BE2C (cell line): ENCODE measurements at regions not wholly inside any gene's neighbourhood (a gene's known extent, or its start where the extent isn't known, plus 50 kb on each side); places are given as distances from the start of the nearest gene placed in this dataset.
A peak's percentile ranks its signal among the peaks of the same experiment; 100 is the strongest.

Source experiments
- DNase-seq: peaks from one replicate; pipeline ENCODE4 v3.0.0-alpha.2; 2020
- H3K27me3 ChIP-seq: fragments of 250-450 bp; sonication (Bioruptor Pico); 2 replicates; pipeline ENCODE4 v1.5.1; 2020; ENCODE audit warnings: mild to moderate bottlenecking
- H3K36me3 ChIP-seq: fragments of 250-450 bp; sonication (Bioruptor Pico); 2 replicates; pipeline ENCODE4 v1.5.1; 2020; ENCODE audit warnings: mild to moderate bottlenecking
- H3K4me1 ChIP-seq: fragments of 250-450 bp; sonication (Bioruptor Pico); 2 replicates; pipeline ENCODE4 v1.5.1; 2020
- H3K4me3 ChIP-seq: 2 replicates; pipeline ENCODE4 v1.5.1; 2011; ENCODE audit warnings: low read depth, low read length
- H3K9me3 ChIP-seq: fragments of 250-450 bp; sonication (Bioruptor Pico); 2 replicates; pipeline ENCODE4 v1.5.1; 2020
- TF ChIP-seq, protein P1 (sequence below): IDR thresholded peaks from 2 replicates; pipeline ENCODE4 v1.5.1; 2012; ENCODE audit warnings: mild to moderate bottlenecking, low read depth, low read length

DNA sequence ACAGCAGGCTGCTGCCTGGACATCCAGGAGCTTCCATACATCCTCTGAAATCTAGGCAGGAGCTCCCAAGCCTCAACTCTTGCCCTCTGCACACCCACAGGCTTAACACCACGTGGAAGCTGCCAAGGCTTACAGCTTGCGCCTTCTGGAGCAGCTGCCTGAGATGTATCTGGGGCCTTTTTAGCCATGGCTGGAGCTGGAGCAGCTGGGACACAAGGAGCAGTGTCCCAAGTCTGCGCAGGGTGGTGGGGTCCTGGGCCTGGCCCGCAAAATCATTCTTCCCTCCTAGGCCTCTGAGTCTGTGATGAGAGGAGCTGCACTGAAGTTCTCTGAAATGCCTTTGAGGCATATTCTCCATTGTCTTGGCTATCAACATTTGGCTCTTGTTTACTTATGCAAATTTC, 255.0 kb downstream of the DLL1 start:
- TF ChIP-seq, protein P1, sequence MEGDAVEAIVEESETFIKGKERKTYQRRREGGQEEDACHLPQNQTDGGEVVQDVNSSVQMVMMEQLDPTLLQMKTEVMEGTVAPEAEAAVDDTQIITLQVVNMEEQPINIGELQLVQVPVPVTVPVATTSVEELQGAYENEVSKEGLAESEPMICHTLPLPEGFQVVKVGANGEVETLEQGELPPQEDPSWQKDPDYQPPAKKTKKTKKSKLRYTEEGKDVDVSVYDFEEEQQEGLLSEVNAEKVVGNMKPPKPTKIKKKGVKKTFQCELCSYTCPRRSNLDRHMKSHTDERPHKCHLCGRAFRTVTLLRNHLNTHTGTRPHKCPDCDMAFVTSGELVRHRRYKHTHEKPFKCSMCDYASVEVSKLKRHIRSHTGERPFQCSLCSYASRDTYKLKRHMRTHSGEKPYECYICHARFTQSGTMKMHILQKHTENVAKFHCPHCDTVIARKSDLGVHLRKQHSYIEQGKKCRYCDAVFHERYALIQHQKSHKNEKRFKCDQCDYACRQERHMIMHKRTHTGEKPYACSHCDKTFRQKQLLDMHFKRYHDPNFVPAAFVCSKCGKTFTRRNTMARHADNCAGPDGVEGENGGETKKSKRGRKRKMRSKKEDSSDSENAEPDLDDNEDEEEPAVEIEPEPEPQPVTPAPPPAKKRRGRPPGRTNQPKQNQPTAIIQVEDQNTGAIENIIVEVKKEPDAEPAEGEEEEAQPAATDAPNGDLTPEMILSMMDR = no peak
- H3K4me1 ChIP-seq = no peaks in the 10 kb centered on the region
- no peaks in the 10 kb centered on the region for H3K36me3 ChIP-seq
- H3K27me3 ChIP-seq = no peaks in the 10 kb centered on the region
- H3K9me3 ChIP-seq = no peaks in the 10 kb centered on the region
- no peak overlapping the region for H3K4me3 ChIP-seq
- DNase-seq = no peak

DNA sequence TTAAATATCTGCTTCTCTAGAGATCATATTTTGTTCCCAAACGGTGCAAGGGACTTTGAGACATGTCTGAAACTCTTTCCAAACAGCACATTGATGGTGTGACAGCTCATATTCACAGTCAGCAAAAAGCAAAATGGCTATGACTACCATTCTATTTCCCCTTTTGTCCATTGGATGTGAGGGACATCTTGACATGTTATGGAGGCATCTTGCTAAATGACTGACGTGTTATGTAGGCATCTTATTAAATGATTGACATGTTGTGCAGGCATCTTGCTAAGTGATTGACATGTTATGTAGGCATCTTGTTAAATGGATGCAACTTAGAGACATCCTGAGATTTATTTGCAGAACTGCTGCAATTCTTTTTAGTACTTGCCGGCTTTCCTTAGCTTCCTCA, 255.8 kb downstream of the DLL1 start:
- no peaks in the 10 kb centered on the region for H3K36me3 ChIP-seq
- H3K4me3 ChIP-seq = no peak overlapping the region
- DNase-seq = no peak
- H3K9me3 ChIP-seq = no peaks in the 10 kb centered on the region
- no peaks in the 10 kb centered on the region for H3K4me1 ChIP-seq
- no peaks in the 10 kb centered on the region for H3K27me3 ChIP-seq
- TF ChIP-seq, protein P1 = no peak

DNA sequence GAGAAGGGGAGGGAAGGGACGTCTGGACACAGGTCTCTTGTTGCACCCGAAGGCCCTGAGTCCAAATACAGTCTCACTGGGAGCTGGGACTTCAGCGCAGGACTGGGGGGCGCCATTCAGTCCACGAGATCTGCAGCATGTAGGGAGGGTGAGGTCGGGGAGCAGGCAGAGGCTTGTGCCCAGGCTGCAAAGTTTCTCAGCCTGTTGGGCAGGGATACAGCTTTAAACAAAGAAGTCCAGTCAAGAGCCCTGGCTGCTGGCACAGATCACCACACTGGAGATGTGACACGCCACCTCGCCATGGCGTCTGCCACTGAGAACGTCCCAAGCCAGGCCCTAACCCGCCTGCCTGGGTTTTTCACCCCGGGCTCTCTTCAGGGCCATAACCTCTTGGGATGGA, 256.6 kb downstream of the DLL1 start:
- no peaks in the 10 kb centered on the region for H3K36me3 ChIP-seq
- H3K9me3 ChIP-seq = no peaks in the 10 kb centered on the region
- TF ChIP-seq, protein P1 = no peak
- no peak overlapping the region for H3K4me3 ChIP-seq
- peak; percentile 0 for DNase-seq
- H3K4me1 ChIP-seq = no peaks in the 10 kb centered on the region
- no peaks in the 10 kb centered on the region for H3K27me3 ChIP-seq

DNA sequence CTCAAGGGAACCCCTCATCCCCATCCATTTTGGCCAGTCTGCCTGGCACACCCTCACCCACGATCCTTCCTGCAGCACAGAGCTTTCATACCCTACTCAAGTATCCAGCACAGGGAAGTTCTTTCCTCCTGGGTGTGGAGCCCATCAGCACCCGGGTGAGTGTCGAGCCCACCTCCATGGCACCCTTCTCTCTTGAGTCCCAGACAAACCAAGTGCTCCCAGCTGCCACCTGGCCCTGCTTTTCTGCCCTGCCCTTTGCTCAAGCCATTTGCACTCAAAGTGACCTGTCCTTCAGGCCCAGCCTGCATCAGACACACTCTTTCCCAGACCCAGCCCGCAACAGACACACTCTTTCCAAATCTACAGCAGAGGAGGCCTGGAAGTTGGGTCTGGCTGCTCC, 257.2 kb downstream of the DLL1 start:
- TF ChIP-seq, protein P1 = no peak
- H3K4me3 ChIP-seq = no peak overlapping the region
- H3K27me3 ChIP-seq = no peaks in the 10 kb centered on the region

DNA sequence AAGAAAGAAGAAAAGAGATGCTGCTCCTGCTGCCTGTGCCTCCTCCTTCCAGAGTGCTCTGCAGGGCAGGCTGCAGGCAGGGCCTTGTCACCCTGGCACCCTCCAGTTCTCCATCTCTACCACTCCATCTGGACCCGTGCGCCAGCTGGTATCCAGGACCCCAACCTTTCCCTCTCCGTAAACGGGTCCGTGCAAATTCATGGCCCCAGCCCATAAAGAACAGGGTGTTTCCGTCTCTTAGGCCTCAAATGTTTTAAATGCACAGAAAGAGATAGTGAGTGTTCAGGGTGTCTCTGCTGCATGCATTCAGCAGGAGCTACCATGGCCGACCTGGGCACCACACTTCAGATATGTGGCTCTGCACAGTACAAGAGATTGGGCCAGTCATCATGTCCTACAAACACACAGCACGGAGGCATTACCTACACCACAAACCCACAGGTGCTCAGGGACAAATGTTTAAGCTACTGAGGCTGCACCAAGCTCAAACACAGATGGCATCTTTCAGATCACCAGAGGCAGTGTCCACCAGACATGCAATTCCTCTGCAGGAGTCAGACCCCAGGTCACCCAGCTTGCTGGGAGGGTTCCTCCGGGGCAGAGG, 258.1 kb downstream of the DLL1 start:
- Histone ChIP-seq H3K27me3 (no peaks in the 10 kb centered on the region), H3K4me1 (no peaks in the 10 kb centered on the region), H3K9me3 (no peaks in the 10 kb centered on the region), H3K36me3 (no peaks in the 10 kb centered on the region), H3K4me3 (no peak overlapping the region)
- TF ChIP-seq, protein P1 = no peak
- peak; percentile 0 for DNase-seq

More for the DNA sequence above, 257.2 kb downstream of the DLL1 start:
- Histone ChIP-seq H3K4me1 (no peaks in the 10 kb centered on the region), H3K9me3 (no peaks in the 10 kb centered on the region), H3K36me3 (no peaks in the 10 kb centered on the region)
- DNase-seq = peak; percentile 1

DNA sequence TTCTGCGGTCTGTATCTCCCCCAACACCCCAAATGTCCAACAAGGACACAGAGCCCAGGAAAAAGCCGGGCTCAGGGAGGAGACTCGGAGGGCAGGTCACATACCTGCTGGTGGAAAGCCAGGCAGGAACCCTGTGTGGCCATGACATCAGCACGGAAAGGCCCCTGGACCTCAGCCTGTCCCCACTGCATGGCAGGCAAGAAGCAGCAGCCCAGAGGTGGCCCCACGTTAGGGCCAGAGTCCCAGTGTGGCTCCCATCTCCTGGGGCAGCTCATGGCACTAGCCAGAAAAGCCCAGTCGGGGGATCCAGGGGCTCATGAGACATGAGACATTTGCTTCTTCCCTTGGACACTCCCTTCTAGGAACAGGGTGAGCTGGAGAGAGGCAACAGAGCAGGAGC, 258.7 kb downstream of the DLL1 start:
- TF ChIP-seq, protein P1 = no peak
- Histone ChIP-seq H3K4me3 (no peak overlapping the region), H3K36me3 (no peaks in the 10 kb centered on the region), H3K27me3 (no peaks in the 10 kb centered on the region), H3K4me1 (no peaks in the 10 kb centered on the region), H3K9me3 (no peaks in the 10 kb centered on the region)
- DNase-seq = peak; percentile 1
